RWPE1 (cell line): ENCODE measurements at regions not wholly inside any gene's neighbourhood (a gene's known extent, or its start where the extent isn't known, plus 50 kb on each side); places are given as distances from the start of the nearest gene placed in this dataset.
A peak's percentile ranks its signal among the peaks of the same experiment; 100 is the strongest.

ENCODE experiments used
- CTCF ChIA-PET: fragments of 350-600 bp; sonication (Branson Sonifier 250); formaldehyde crosslinking; extraction: SDS; loops from one replicate; lab custom pipeline; 2021; lab: Yijun Ruan, JAX
- POLR2A ChIA-PET: fragments of 400-600 bp; formaldehyde crosslinking; extraction: SDS; loops from one replicate; lab custom pipeline; 2020; ENCODE audit warnings: antibody characterized with exemption; ENCODE audit not compliant: low non-redundant PET; lab: Yijun Ruan, JAX
- DNase-seq: peaks from one replicate; pipeline ENCODE4 v3.0.0; 2012; ENCODE audit warnings: low spot score
- H3K27ac ChIP-seq: fragments of 450-650 bp; 2 replicates; pipeline ENCODE4 v1.5.1; 2017
- TF ChIP-seq, protein P1 (sequence below): fragments of 450-650 bp; conservative IDR thresholded peaks from 2 replicates; pipeline ENCODE4 v1.5.1; 2017; ENCODE audit warnings: low read depth, mild to moderate bottlenecking

- ChIA-PET POLR2A (no interaction called here), CTCF (interaction anchor here (0.8 kb wide), 1 partner anchor 20 kb away, joined by 3 read pairs; no protein-coding TSS in a partner anchor)
- TF ChIP-seq, protein P1, sequence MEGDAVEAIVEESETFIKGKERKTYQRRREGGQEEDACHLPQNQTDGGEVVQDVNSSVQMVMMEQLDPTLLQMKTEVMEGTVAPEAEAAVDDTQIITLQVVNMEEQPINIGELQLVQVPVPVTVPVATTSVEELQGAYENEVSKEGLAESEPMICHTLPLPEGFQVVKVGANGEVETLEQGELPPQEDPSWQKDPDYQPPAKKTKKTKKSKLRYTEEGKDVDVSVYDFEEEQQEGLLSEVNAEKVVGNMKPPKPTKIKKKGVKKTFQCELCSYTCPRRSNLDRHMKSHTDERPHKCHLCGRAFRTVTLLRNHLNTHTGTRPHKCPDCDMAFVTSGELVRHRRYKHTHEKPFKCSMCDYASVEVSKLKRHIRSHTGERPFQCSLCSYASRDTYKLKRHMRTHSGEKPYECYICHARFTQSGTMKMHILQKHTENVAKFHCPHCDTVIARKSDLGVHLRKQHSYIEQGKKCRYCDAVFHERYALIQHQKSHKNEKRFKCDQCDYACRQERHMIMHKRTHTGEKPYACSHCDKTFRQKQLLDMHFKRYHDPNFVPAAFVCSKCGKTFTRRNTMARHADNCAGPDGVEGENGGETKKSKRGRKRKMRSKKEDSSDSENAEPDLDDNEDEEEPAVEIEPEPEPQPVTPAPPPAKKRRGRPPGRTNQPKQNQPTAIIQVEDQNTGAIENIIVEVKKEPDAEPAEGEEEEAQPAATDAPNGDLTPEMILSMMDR: no peak
- DNase-seq: no peak
- no peak overlapping the region for H3K27ac ChIP-seq
Observed at GRCh38 chr6:14664112-14664601, 546.6 kb downstream of the CD83 start.

- ChIA-PET POLR2A (interaction anchor here (0.5 kb wide), 1 partner anchor 28 kb away, joined by 3 read pairs; no protein-coding TSS in a partner anchor), CTCF (interaction anchor here (0.8 kb wide), 1 partner anchor 20 kb away, joined by 3 read pairs; no protein-coding TSS in a partner anchor)
- no peak overlapping the region for H3K27ac ChIP-seq
- no peak for DNase-seq
- TF ChIP-seq, protein P1: no peak
Observed at GRCh38 chr6:14664621-14665315, 547.2 kb downstream of the CD83 start.

- H3K27ac ChIP-seq: peak overlapping the region; percentile 59
- DNase-seq: peak; percentile 80
- CTCF ChIA-PET: interaction anchor here (0.6 kb wide), 1 partner anchor 24 kb away, joined by 7 read pairs; no protein-coding TSS in a partner anchor
- TF ChIP-seq, protein P1: no peak
- POLR2A ChIA-PET: no interaction called here
Observed at GRCh38 chr6:14665827-14666724, 548.5 kb downstream of the CD83 start.

DNA sequence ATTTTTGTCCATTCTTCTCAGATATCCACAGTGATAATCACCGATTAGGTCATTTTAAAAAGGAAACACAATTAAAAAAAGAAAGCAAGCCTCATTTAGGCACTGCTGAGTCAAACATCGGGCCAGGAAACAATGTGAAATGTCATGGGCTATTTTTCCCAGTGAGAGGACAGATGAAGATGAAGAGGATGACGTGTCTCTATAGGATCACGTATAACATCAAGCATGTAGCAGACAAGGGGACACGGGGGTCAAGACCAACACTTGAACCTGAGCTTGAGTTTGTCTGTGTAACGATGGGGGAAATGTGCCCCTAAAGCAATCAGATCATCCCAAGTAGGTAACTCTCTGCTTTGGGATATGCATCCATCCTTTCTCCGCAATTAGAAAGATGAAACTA is 553.2 kb downstream of the CD83 start:
- peak overlapping the region; percentile 80 for H3K27ac ChIP-seq
- POLR2A ChIA-PET: no interaction called here
- CTCF ChIA-PET: no interaction called here
- TF ChIP-seq, protein P1: no peak
- no peak for DNase-seq

GRCh38 chr6:14671261-14671681 is 553.7 kb downstream of the CD83 start:
- CTCF ChIA-PET: no interaction called here
- peak overlapping the region; percentile 80 for H3K27ac ChIP-seq
- no peak for DNase-seq
- TF ChIP-seq, protein P1: no peak
- POLR2A ChIA-PET: no interaction called here

DNA sequence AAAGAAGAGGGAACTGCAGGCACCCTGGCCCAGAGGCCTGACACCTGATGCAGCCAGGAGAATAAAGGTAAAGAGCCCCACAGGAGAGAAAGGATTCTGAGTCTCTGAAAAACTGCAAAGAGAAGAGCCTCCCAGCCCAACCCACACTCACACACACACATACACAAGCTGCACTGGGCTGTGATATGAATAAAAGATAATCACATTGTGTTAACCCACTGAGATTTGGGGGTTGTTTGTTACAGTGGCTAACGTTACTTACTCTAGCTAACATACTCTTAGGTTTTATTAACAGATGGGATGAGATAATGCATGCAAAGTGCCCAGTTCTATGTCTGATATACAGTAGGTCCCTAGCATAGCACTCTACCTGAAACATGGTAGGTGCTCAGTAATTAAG is 554.4 kb downstream of the CD83 start:
- no peak for DNase-seq
- ChIA-PET POLR2A (no interaction called here), CTCF (interaction anchor here (0.6 kb wide), 1 partner anchor 129 kb away, joined by 3 read pairs; no protein-coding TSS in a partner anchor)
- peak overlapping the region; percentile 80 for H3K27ac ChIP-seq
- TF ChIP-seq, protein P1: no peak
